ENCODE measurements at regions not wholly inside any gene's neighbourhood (a gene's known extent, or its start where the extent isn't known, plus 50 kb on each side); places are given as distances from the start of the nearest gene placed in this dataset.

- H2AFZ ChIP-seq (ENCODE audit: low read depth, low read length): no peak overlapping the region
- H3K9ac ChIP-seq (ENCODE audit: low read depth, low read length): no peak overlapping the region
- no peak overlapping the region for H3K4me2 ChIP-seq (ENCODE audit: insufficient read depth, low read length)
- no peaks in the 10 kb centered on the region for H3K79me2 ChIP-seq (ENCODE audit: insufficient read depth, low read length)
- no peak for ATAC-seq (ENCODE audit: insufficient read depth, low read depth)
- no peaks in the 10 kb centered on the region for H3K36me3 ChIP-seq (ENCODE audit: insufficient read depth, low read length)
- H3K27ac ChIP-seq (ENCODE audit: low read length): no peak overlapping the region
- no peaks in the 10 kb centered on the region for H3K4me1 ChIP-seq (ENCODE audit: insufficient read depth, low read length)
- TF ChIP-seq EZH2 (IDR thresholded peaks at IDR 0.05; ENCODE audit: borderline replicate concordance, low read depth, low read length, severe bottlenecking): no peak
- TF ChIP-seq, protein P1, sequence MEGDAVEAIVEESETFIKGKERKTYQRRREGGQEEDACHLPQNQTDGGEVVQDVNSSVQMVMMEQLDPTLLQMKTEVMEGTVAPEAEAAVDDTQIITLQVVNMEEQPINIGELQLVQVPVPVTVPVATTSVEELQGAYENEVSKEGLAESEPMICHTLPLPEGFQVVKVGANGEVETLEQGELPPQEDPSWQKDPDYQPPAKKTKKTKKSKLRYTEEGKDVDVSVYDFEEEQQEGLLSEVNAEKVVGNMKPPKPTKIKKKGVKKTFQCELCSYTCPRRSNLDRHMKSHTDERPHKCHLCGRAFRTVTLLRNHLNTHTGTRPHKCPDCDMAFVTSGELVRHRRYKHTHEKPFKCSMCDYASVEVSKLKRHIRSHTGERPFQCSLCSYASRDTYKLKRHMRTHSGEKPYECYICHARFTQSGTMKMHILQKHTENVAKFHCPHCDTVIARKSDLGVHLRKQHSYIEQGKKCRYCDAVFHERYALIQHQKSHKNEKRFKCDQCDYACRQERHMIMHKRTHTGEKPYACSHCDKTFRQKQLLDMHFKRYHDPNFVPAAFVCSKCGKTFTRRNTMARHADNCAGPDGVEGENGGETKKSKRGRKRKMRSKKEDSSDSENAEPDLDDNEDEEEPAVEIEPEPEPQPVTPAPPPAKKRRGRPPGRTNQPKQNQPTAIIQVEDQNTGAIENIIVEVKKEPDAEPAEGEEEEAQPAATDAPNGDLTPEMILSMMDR (IDR thresholded peaks at IDR 0.05; ENCODE audit: borderline replicate concordance, extremely low read depth, low read length, poor library complexity, severe bottlenecking): no peak
- no peaks in the 10 kb centered on the region for H3K27me3 ChIP-seq (ENCODE audit: insufficient read depth, low read length, poor library complexity)
- no peaks in the 10 kb centered on the region for H3K9me3 ChIP-seq (ENCODE audit: insufficient read depth, low read length, severe bottlenecking)
- no peaks in the 10 kb centered on the region for H4K20me1 ChIP-seq (ENCODE audit: insufficient read depth, low read length)
- no peak for DNase-seq
- H3K4me3 ChIP-seq (ENCODE audit: low read depth in 1 of 2, low read length in 2 of 2): no peak overlapping the region
Observed at GRCh38 chr12:91857813-91858542, 287.7 kb downstream of the BTG1 start.

DNA sequence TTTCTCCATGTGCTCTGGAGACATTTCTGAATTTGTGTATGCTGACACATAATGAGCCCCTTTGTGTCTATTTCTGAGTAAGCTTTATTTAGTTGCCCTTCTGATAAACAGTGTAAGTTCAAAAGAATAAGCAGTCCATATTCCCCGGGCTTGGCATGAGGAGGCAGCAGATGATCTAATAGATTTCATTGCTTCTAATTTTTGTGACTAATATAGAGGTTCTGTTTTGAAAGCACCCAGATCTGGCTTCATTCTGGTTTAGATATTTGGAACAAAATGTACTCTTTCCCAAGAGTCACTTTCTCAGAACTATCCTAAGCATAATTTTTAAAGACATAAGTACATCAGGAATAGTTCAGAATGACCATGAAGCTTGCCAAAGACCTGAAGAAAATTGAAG, 290.9 kb downstream of the BTG1 start:
- TF ChIP-seq, protein P1 (IDR thresholded peaks at IDR 0.05; ENCODE audit: borderline replicate concordance, extremely low read depth, low read length, poor library complexity, severe bottlenecking): no peak
- TF ChIP-seq EZH2 (IDR thresholded peaks at IDR 0.05; ENCODE audit: borderline replicate concordance, low read depth, low read length, severe bottlenecking): no peak
- H3K4me1 ChIP-seq (ENCODE audit: insufficient read depth, low read length): no peaks in the 10 kb centered on the region
- H2AFZ ChIP-seq (ENCODE audit: low read depth, low read length): no peak overlapping the region
- no peak overlapping the region for H3K27ac ChIP-seq (ENCODE audit: low read length)
- H3K4me2 ChIP-seq (ENCODE audit: insufficient read depth, low read length): no peak overlapping the region
- H4K20me1 ChIP-seq (ENCODE audit: insufficient read depth, low read length): no peaks in the 10 kb centered on the region
- no peaks in the 10 kb centered on the region for H3K79me2 ChIP-seq (ENCODE audit: insufficient read depth, low read length)
- H3K4me3 ChIP-seq (ENCODE audit: low read depth in 1 of 2, low read length in 2 of 2): no peak overlapping the region
- H3K27me3 ChIP-seq (ENCODE audit: insufficient read depth, low read length, poor library complexity): no peaks in the 10 kb centered on the region
- H3K9ac ChIP-seq (ENCODE audit: low read depth, low read length): no peak overlapping the region
- ATAC-seq (ENCODE audit: insufficient read depth, low read depth) (no peak), DNase-seq (no peak)
- no peaks in the 10 kb centered on the region for H3K36me3 ChIP-seq (ENCODE audit: insufficient read depth, low read length)
- no peaks in the 10 kb centered on the region for H3K9me3 ChIP-seq (ENCODE audit: insufficient read depth, low read length, severe bottlenecking)

GRCh38 chr12:91853350-91854127, 292.1 kb downstream of the BTG1 start:
- DNase-seq (no peak), ATAC-seq (ENCODE audit: insufficient read depth, low read depth) (no peak)
- H3K4me1 ChIP-seq (ENCODE audit: insufficient read depth, low read length): no peaks in the 10 kb centered on the region
- no peaks in the 10 kb centered on the region for H4K20me1 ChIP-seq (ENCODE audit: insufficient read depth, low read length)
- H3K4me2 ChIP-seq (ENCODE audit: insufficient read depth, low read length): no peak overlapping the region
- no peak overlapping the region for H3K4me3 ChIP-seq (ENCODE audit: low read depth in 1 of 2, low read length in 2 of 2)
- no peak overlapping the region for H3K27ac ChIP-seq (ENCODE audit: low read length)
- H3K27me3 ChIP-seq (ENCODE audit: insufficient read depth, low read length, poor library complexity): no peaks in the 10 kb centered on the region
- H3K9me3 ChIP-seq (ENCODE audit: insufficient read depth, low read length, severe bottlenecking): no peaks in the 10 kb centered on the region
- TF ChIP-seq EZH2 (IDR thresholded peaks at IDR 0.05; ENCODE audit: borderline replicate concordance, low read depth, low read length, severe bottlenecking): no peak
- TF ChIP-seq, protein P1 (IDR thresholded peaks at IDR 0.05; ENCODE audit: borderline replicate concordance, extremely low read depth, low read length, poor library complexity, severe bottlenecking): no peak
- no peaks in the 10 kb centered on the region for H3K79me2 ChIP-seq (ENCODE audit: insufficient read depth, low read length)
- no peaks in the 10 kb centered on the region for H3K36me3 ChIP-seq (ENCODE audit: insufficient read depth, low read length)
- no peak overlapping the region for H2AFZ ChIP-seq (ENCODE audit: low read depth, low read length)
- no peak overlapping the region for H3K9ac ChIP-seq (ENCODE audit: low read depth, low read length)
